Fibroblast of lung (primary cell): ENCODE measurements at regions not wholly inside any gene's neighbourhood (a gene's known extent, or its start where the extent isn't known, plus 50 kb on each side); places are given as distances from the start of the nearest gene placed in this dataset.
"Not testable (repeated sequence)": the region's sequence is repeated elsewhere in the genome, so short reads cannot be mapped to it uniquely, and the experiment has no call there.

Source experiments
- CTCF ChIP-seq, 2 donors: IDR thresholded peaks in 1 of 2; conservative IDR thresholded peaks in 1 of 2; 1 replicate in 1 of 2; 2 replicates in 1 of 2; pipeline ENCODE4 v1.5.1; 2011 to 2012; ENCODE audit warnings: low read length in 2 of 2, control low read depth in 1 of 2, inconsistent platforms in 1 of 2, low read depth in 1 of 2, mild to moderate bottlenecking in 1 of 2
- EZH2 ChIP-seq: IDR thresholded peaks from 2 replicates; pipeline ENCODE4 v1.5.1; 2012; ENCODE audit warnings: low read length, control low read depth, mild to moderate bottlenecking; ENCODE audit errors: missing control alignments

- TF ChIP-seq CTCF (conservative IDR thresholded peaks at IDR 0.05 in 1 of 2, IDR thresholded peaks at IDR 0.05 in 1 of 2; ENCODE audit: low read depth in 1 of 2, low read length in 2 of 2); EZH2: not testable (repeated sequence)
Measured at GRCh38 chr2:87183373-87183772, 161.7 kb upstream of the PLGLB1 start.
